Forelimb muscle (tissue), 1 donor: ENCODE measurements at regions not wholly inside any gene's neighbourhood (a gene's known extent, or its start where the extent isn't known, plus 50 kb on each side); places are given as distances from the start of the nearest gene placed in this dataset.
"Not testable (repeated sequence)": the region's sequence is repeated elsewhere in the genome, so short reads cannot be mapped to it uniquely, and the experiment has no call there.

Experiments
- DNase-seq: peaks from one replicate; pipeline ENCODE4 v3.0.0-alpha.2; 2013; ENCODE audit warnings: low read depth

- not testable (repeated sequence) for DNase-seq
These were observed 53.9 kb downstream of the CDRT15L2 start for GRCh38 chr17:20633268-20634059.

GRCh38 chr17:20640147-20640546 is 60.6 kb downstream of the CDRT15L2 start:
- not testable (repeated sequence) for DNase-seq

- DNase-seq: not testable (repeated sequence)
These were observed 67.2 kb downstream of the CDRT15L2 start for GRCh38 chr17:20646661-20647272.

GRCh38 chr17:20649097-20649767 is 69.7 kb downstream of the CDRT15L2 start:
- not testable (repeated sequence) for DNase-seq

GRCh38 chr17:20651022-20651421 is 71.5 kb downstream of the CDRT15L2 start:
- DNase-seq: not testable (repeated sequence)

- DNase-seq: not testable (repeated sequence)
These were observed 72.2 kb downstream of the CDRT15L2 start for GRCh38 chr17:20651736-20652135.

- DNase-seq: not testable (repeated sequence)
These were observed 73.9 kb downstream of the CDRT15L2 start for GRCh38 chr17:20653391-20653790.

GRCh38 chr17:20654114-20654513 is 74.6 kb downstream of the CDRT15L2 start:
- DNase-seq: not testable (repeated sequence)

- DNase-seq: not testable (repeated sequence)
These were observed 75.1 kb downstream of the CDRT15L2 start for GRCh38 chr17:20654575-20654974.

- not testable (repeated sequence) for DNase-seq
These were observed 85.8 kb downstream of the CDRT15L2 start for GRCh38 chr17:20665103-20665955.

GRCh38 chr17:20666689-20667088 is 87.2 kb downstream of the CDRT15L2 start:
- not testable (repeated sequence) for DNase-seq

- DNase-seq: not testable (repeated sequence)
These were observed 88.2 kb downstream of the CDRT15L2 start for GRCh38 chr17:20667712-20668111.

GRCh38 chr17:20668316-20668715 is 88.8 kb downstream of the CDRT15L2 start:
- not testable (repeated sequence) for DNase-seq

- DNase-seq: not testable (repeated sequence)
These were observed 89.3 kb downstream of the CDRT15L2 start for GRCh38 chr17:20668868-20669267.

- not testable (repeated sequence) for DNase-seq
These were observed 91.0 kb downstream of the CDRT15L2 start for GRCh38 chr17:20670506-20670905.

GRCh38 chr17:20674374-20674773 is 94.8 kb downstream of the CDRT15L2 start:
- not testable (repeated sequence) for DNase-seq

GRCh38 chr17:20675707-20676106 is 96.2 kb downstream of the CDRT15L2 start:
- not testable (repeated sequence) for DNase-seq

GRCh38 chr17:20676656-20677055 is 97.1 kb downstream of the CDRT15L2 start:
- DNase-seq: not testable (repeated sequence)

- DNase-seq: not testable (repeated sequence)
These were observed 97.9 kb downstream of the CDRT15L2 start for GRCh38 chr17:20677469-20677868.

- not testable (repeated sequence) for DNase-seq
These were observed 98.9 kb downstream of the CDRT15L2 start for GRCh38 chr17:20678424-20678823.
